ENCODE measurements at regions not wholly inside any gene's neighbourhood (a gene's known extent, or its start where the extent isn't known, plus 50 kb on each side); places are given as distances from the start of the nearest gene placed in this dataset.

DNA sequence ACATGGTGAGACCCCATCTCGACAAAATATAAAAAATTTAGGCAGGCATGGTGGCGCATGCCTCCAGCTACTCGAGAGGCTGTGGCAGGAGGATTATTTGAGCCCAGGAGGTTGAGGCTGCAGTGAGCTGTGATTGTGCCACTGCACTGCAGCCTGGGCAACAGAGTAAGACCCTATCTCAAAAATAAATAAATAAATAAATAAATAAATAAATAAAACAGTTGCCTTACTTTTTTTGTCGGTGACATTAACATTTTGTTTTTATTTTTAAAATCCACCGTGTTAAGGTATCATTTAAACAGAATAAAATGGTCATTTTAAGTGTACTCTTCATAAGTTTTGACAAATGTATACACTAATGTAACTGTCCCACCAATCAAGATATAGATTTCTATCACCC, 57.0 kb downstream of the RASL11A start:
- intact Hi-C loops (cut with DNase I) = no loop called here
- TF ChIP-seq, protein P1, sequence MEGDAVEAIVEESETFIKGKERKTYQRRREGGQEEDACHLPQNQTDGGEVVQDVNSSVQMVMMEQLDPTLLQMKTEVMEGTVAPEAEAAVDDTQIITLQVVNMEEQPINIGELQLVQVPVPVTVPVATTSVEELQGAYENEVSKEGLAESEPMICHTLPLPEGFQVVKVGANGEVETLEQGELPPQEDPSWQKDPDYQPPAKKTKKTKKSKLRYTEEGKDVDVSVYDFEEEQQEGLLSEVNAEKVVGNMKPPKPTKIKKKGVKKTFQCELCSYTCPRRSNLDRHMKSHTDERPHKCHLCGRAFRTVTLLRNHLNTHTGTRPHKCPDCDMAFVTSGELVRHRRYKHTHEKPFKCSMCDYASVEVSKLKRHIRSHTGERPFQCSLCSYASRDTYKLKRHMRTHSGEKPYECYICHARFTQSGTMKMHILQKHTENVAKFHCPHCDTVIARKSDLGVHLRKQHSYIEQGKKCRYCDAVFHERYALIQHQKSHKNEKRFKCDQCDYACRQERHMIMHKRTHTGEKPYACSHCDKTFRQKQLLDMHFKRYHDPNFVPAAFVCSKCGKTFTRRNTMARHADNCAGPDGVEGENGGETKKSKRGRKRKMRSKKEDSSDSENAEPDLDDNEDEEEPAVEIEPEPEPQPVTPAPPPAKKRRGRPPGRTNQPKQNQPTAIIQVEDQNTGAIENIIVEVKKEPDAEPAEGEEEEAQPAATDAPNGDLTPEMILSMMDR (IDR thresholded peaks at IDR 0.05) = no peak
- no peak overlapping the region for H3K4me3 ChIP-seq
- H3K27ac ChIP-seq = no peak overlapping the region
- no peaks in the 10 kb centered on the region for H3K9me3 ChIP-seq
- DNase-seq (no peak), ATAC-seq (no peak)
- H3K27me3 ChIP-seq (ENCODE audit: low read depth) = no peaks in the 10 kb centered on the region
- no peaks in the 10 kb centered on the region for H3K4me1 ChIP-seq
- H3K36me3 ChIP-seq = no peaks in the 10 kb centered on the region

DNA sequence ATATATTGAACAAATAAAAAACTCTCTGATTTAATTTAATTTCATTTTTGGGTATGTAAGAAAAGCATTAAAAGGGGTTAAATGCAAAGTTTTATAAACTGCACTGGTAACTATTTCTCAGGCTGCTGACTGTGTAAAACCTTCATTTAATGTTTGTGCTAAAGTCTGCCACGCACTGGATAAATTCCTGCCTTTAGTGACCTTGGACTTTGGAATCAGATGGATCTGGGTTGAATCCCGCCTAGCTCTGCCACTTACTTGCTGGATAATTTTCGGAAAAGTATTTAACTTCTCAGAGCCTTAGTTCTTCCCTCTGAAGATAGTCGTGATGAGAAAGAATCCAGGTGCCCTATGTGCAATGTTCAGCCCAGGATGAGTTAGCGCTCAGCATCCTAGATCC, 58.6 kb downstream of the RASL11A start:
- Histone ChIP-seq H3K4me1 (no peaks in the 10 kb centered on the region), H3K36me3 (no peaks in the 10 kb centered on the region), H3K27ac (no peak overlapping the region), H3K4me3 (no peak overlapping the region), H3K27me3 (ENCODE audit: low read depth) (no peaks in the 10 kb centered on the region), H3K9me3 (no peaks in the 10 kb centered on the region)
- TF ChIP-seq, protein P1 (IDR thresholded peaks at IDR 0.05) = no peak
- ATAC-seq (no peak), DNase-seq (no peak)
- intact Hi-C loops (cut with DNase I) = no loop called here

DNA sequence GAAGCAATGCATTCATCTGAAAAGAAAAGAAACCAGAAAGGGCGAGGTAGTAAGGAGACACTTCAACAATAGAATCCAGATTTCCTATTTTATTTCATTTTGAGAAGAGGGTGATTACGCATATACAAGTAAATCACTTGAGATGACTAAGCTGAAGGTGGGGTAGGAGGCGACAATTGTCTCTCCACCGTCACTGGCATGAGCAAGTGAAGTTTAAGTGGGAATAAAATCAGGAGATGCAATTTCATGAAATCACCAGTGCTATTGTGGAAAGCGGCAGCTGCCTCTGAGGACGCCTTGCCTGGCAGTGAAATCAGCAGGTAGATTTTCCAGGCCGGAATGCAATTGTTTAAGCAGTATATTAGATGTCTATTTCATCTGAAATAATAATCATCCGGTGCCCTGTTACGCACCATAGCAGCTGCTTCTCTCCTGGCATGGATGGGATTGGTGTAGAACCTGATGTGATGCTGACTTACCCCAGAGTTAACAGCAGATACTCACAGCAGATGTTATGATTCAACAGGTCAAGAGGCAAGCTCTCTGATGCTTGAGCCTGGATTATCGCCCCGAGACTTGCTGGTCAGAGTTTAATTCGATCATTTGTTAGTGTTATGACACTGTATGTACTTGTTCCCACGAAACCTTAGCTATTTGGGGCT, 64.3 kb downstream of the RASL11A start:
- DNase-seq (no peak), ATAC-seq (no peak)
- H3K27ac ChIP-seq = no peak overlapping the region
- H3K36me3 ChIP-seq = no peaks in the 10 kb centered on the region
- no peaks in the 10 kb centered on the region for H3K9me3 ChIP-seq
- no peak overlapping the region for H3K4me3 ChIP-seq
- no peaks in the 10 kb centered on the region for H3K4me1 ChIP-seq
- intact Hi-C loops (cut with DNase I) = no loop called here
- H3K27me3 ChIP-seq (ENCODE audit: low read depth) = peaks cover 3% of the 10 kb centered on the region
- TF ChIP-seq, protein P1 (IDR thresholded peaks at IDR 0.05) = no peak

DNA sequence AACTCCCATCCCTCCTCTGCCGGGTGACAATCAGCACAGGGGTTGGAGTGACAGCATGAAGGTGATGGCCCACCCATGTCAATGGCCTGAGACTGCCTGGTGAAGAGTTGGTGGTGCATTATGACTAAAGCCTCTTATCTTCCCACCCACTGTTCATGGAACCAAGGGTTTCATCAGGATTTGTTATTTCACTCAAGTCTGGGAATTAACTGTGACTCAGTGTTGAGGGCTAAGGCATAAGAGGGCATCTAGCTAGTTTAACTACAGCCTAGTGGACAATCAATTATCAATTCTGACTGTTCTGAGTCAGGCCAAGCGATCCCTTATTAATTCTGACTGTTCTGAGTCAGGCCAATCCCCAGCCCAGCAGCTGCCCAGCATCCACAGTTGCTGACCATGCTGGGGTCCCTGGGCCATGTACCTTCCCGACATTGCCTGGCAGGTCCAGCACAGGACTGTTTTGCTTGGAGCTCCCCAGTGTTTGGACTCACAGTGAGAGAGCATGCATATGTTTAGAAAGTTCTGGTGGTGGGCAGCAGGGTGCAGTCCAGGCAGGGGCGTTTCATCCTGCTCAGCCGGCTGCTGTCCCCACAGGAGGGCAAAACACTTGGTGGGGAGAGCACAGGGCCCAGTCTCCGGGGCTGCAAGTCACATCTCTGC, 65.5 kb downstream of the RASL11A start:
- H3K27me3 ChIP-seq (ENCODE audit: low read depth) = peaks cover 6% of the 10 kb centered on the region
- H3K27ac ChIP-seq = no peak overlapping the region
- intact Hi-C loops (cut with DNase I) = no loop called here
- H3K36me3 ChIP-seq = no peaks in the 10 kb centered on the region
- no peak for DNase-seq
- H3K9me3 ChIP-seq = no peaks in the 10 kb centered on the region
- H3K4me1 ChIP-seq = no peaks in the 10 kb centered on the region
- ATAC-seq = no peak
- H3K4me3 ChIP-seq = no peak overlapping the region
- TF ChIP-seq, protein P1 (IDR thresholded peaks at IDR 0.05) = no peak

DNA sequence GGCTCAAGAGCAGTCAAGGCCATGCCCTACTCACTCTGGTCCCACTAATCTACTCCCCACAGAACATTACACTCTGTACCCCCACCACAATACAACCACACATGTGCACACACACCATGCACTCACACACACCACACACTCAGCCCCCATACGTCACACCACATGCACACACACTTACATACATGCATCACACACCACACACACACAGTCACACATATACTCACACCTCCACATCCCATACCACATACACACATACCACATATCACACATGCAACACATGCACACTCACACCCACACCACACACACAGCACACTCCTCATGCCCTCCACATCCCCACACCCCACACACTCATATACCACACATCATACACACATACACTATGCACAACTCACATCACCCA, 67.6 kb downstream of the RASL11A start:
- DNase-seq (no peak), ATAC-seq (no peak)
- TF ChIP-seq, protein P1 (IDR thresholded peaks at IDR 0.05) = no peak
- no peak overlapping the region for H3K27ac ChIP-seq
- peaks cover 11% of the 10 kb centered on the region for H3K27me3 ChIP-seq (ENCODE audit: low read depth)
- H3K4me3 ChIP-seq = no peak overlapping the region
- no peaks in the 10 kb centered on the region for H3K36me3 ChIP-seq
- no peaks in the 10 kb centered on the region for H3K4me1 ChIP-seq
- intact Hi-C loops (cut with DNase I) = no loop called here
- H3K9me3 ChIP-seq = no peaks in the 10 kb centered on the region
